ENCODE measurements at regions not wholly inside any gene's neighbourhood (a gene's known extent, or its start where the extent isn't known, plus 50 kb on each side); places are given as distances from the start of the nearest gene placed in this dataset.
"Not testable (repeated sequence)": the region's sequence is repeated elsewhere in the genome, so short reads cannot be mapped to it uniquely, and the experiment has no call there.

GRCh38 chr5:177857642-177858200 lies 75.0 kb upstream of the FAM153A start:
- FAIRE-seq, result not testable (repeated sequence)

DNA sequence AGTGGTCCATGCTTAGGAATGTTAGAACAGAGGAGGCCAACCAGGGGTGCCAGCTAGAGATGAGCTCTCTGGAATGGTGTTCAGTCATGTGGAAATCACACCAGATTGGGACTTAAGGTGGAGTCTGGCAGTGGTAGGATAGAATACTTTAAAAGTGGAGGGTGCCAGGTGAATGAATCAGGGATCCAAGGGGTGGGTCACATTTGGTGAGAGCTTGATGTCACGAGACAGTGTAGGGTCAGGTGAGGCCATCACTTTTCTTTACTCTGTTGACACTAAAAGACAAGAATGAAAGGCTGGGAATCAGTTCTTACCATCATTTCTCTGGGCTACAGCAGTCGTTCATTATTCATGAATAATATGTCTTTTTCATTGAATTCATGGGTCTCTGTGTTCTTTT lies 73.8 kb upstream of the FAM153A start:
- not testable (repeated sequence) for FAIRE-seq

DNA sequence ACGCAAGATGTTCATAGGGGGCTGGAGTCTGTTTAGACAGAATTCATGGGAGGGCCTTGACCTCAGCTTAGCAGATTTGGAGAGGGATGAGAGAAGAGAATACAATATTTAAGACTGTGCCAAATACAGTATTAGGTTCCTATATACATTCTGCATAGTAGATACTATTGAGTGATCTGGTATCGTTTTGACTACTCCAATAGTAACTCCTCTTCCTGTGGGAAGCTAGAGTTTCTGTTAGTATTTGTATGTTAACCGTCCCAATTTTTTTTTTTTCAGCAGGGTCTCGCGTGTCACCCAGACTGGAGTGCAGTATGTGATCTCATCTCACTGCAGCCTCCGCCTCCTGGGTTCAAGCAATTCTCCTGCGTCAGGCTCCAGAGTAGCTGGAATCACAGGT lies 65.2 kb upstream of the FAM153A start:
- not testable (repeated sequence) for FAIRE-seq

DNA sequence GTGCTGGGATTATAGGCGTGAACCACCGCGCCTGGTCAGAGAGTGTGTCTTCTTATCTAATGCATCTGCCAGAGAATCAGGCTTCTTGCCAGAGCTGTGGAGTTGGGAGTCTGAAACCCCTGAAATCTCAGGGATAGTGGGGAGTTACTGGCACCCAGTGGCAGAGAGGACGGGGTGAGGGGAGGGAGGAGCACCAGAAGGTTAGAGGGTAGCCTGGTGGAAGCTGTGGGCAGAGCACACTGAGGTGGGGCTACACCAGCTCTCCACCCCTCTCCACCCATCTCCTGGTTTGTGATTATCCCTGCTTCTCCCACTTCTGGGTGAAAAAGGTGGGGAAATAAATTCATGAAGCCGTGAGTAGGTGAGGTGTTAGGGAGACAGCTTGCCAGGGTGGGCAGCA lies 63.9 kb upstream of the FAM153A start:
- FAIRE-seq, result not testable (repeated sequence)

DNA sequence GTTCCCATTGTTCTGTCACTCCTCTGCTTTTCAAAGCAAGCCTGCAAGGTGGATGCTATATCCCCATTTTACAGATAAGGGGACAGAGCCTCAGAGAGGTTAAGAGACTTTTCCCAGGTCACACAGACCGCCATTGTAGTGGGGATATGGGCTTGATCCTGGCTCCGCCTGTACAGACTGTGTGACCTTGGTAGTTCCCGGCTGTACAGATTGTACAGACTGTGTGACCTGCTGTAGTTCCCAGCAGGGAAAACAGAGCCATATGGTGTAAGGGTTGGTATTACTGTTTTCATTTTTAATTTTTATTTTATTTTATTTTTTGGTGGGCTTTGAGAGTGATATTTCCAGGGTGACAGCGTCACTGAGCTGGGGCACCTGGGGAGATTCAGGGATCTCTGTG lies 63.2 kb upstream of the FAM153A start:
- FAIRE-seq, result not testable (repeated sequence)

GRCh38 chr5:177836191-177836590 lies 53.5 kb upstream of the FAM153A start:
- not testable (repeated sequence) for FAIRE-seq

Data from A204.1 (cell line).